OCI-LY7 (cell line): ENCODE measurements at regions not wholly inside any gene's neighbourhood (a gene's known extent, or its start where the extent isn't known, plus 50 kb on each side); places are given as distances from the start of the nearest gene placed in this dataset.
"Not testable (repeated sequence)": the region's sequence is repeated elsewhere in the genome, so short reads cannot be mapped to it uniquely, and the experiment has no call there.

Experiments used
- BruUV-seq: library from RNA; stranded (reverse); fragments of 400-500 nt; replicated peaks from 2 replicates; lab custom pipeline; 2021; lab: Mats Ljungman, UMichigan
- CTCF ChIA-PET: fragments of 300-600 bp; sonication (Branson Sonifier 250); formaldehyde crosslinking; loops from one replicate; lab custom pipeline; 2022; ENCODE audit warnings: antibody characterized with exemption; ENCODE audit not compliant: unreplicated experiment; lab: Charles Lee
- POLR2A ChIA-PET: fragments of 300-600 bp; sonication (Branson Sonifier 250); formaldehyde crosslinking; loops from one replicate; lab custom pipeline; 2022; ENCODE audit warnings: antibody characterized with exemption; lab: Charles Lee
- DNase-seq: peaks from one replicate; pipeline ENCODE4 v3.0.0-alpha.2; 2015; ENCODE audit warnings: low spot score
- H2AFZ ChIP-seq: fragments of 200-600 bp; sonication (generic), shearing (Covaris generic); 2 replicates; pipeline ENCODE4 v1.6.1; 2014; ENCODE audit warnings: mild to moderate bottlenecking, antibody characterized with exemption, low read length, moderate library complexity
- H3K27ac ChIP-seq: fragments of 200-600 bp; sonication (generic); 2 replicates; pipeline ENCODE4 v1.5.1; 2014; ENCODE audit warnings: mixed run types, low read depth, mild to moderate bottlenecking, moderate library complexity, low read length, inconsistent platforms; ENCODE audit not compliant: poor library complexity, severe bottlenecking
- H3K36me3 ChIP-seq: fragments of 200-600 bp; sonication (generic); 2 replicates; pipeline ENCODE4 v1.6.1; 2014; ENCODE audit warnings: mild to moderate bottlenecking, antibody characterized with exemption, low read length, moderate library complexity, mixed read lengths; ENCODE audit not compliant: insufficient read depth
- H3K4me1 ChIP-seq: fragments of 200-600 bp; sonication (generic); 2 replicates; pipeline ENCODE4 v1.5.1; 2014; ENCODE audit warnings: mild to moderate bottlenecking, low read length; ENCODE audit not compliant: insufficient read depth, poor library complexity, severe bottlenecking
- H3K4me2 ChIP-seq: fragments of 200-600 bp; sonication (generic); 2 replicates; pipeline ENCODE4 v1.6.1; 2014; ENCODE audit warnings: mild to moderate bottlenecking, low read length
- H3K4me3 ChIP-seq: fragments of 200-600 bp; sonication (generic); 2 replicates; pipeline ENCODE4 v1.5.1; 2014; ENCODE audit warnings: mild to moderate bottlenecking, low read depth, low read length; ENCODE audit not compliant: poor library complexity, severe bottlenecking
- H3K79me2 ChIP-seq: fragments of 200-600 bp; sonication (generic); 2 replicates; pipeline ENCODE4 v1.6.1; 2016; ENCODE audit warnings: low read depth, mild to moderate bottlenecking, low read length, moderate library complexity, mixed read lengths; ENCODE audit not compliant: insufficient read depth
- H3K9me2 ChIP-seq: fragments of 200-600 bp; sonication (generic); 2 replicates; pipeline ENCODE4 v1.6.1; 2016; ENCODE audit warnings: mild to moderate bottlenecking, low read length, mixed read lengths; ENCODE audit not compliant: insufficient read depth
- H3K9me3 ChIP-seq: fragments of 200-600 bp; sonication (generic); 2 replicates; pipeline ENCODE4 v1.6.1; 2014; ENCODE audit warnings: mild to moderate bottlenecking, mixed run types, low read length, mixed read lengths
- H4K20me1 ChIP-seq: fragments of 200-600 bp; sonication (generic); 2 replicates; pipeline ENCODE4 v1.6.1; 2014; ENCODE audit warnings: mild to moderate bottlenecking, antibody characterized with exemption, low read length, moderate library complexity, mixed read lengths; ENCODE audit not compliant: insufficient read depth
- EZH2phosphoT487 ChIP-seq: fragments of 200-600 bp; sonication (generic); IDR thresholded peaks from 2 replicates; pipeline ENCODE4 v1.6.1; 2018; ENCODE audit warnings: low read depth, borderline replicate concordance, mild to moderate bottlenecking, mixed run types, antibody characterized with exemption, low read length, moderate library complexity, mixed read lengths
- intact Hi-C: fragments of 100-400 bp; cut with micrococcal nuclease; formaldehyde crosslinking; loops from one replicate; pipeline ENCODE4 v1.10.0; 2022; ENCODE audit not compliant: unreplicated experiment
- TF ChIP-seq, protein P1 (sequence below): fragments of 200-600 bp; sonication (generic); conservative IDR thresholded peaks from 2 replicates; pipeline ENCODE4 v1.5.1; 2014; ENCODE audit warnings: mild to moderate bottlenecking, antibody characterized with exemption, low read length, moderate library complexity, mixed read lengths

DNA sequence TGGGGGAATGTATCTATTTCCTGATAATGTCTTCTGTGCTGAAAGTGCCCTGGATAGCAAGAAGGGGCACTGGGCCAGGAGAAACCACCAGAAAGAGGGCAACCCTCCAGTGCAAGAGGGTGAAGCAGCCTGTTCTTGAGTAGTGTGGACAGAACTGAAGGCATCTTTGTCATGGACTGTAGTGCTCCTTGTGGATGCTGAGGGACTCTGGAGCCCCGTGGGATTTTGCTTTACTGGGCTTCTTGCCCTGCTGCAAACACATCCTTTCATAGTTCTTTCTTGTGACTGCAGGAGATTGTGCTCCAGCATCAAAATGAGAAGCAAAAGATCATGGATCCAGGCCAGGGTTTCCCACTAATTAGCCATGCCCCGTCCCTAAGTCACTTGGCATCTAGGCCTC is 300.6 kb downstream of the ZNF326 start:
- POLR2A ChIA-PET: no interaction called here
- TF ChIP-seq EZH2phosphoT487: no peak
- TF ChIP-seq, protein P1, sequence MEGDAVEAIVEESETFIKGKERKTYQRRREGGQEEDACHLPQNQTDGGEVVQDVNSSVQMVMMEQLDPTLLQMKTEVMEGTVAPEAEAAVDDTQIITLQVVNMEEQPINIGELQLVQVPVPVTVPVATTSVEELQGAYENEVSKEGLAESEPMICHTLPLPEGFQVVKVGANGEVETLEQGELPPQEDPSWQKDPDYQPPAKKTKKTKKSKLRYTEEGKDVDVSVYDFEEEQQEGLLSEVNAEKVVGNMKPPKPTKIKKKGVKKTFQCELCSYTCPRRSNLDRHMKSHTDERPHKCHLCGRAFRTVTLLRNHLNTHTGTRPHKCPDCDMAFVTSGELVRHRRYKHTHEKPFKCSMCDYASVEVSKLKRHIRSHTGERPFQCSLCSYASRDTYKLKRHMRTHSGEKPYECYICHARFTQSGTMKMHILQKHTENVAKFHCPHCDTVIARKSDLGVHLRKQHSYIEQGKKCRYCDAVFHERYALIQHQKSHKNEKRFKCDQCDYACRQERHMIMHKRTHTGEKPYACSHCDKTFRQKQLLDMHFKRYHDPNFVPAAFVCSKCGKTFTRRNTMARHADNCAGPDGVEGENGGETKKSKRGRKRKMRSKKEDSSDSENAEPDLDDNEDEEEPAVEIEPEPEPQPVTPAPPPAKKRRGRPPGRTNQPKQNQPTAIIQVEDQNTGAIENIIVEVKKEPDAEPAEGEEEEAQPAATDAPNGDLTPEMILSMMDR: no peak
- H3K27ac ChIP-seq: no peak overlapping the region
- H3K9me2 ChIP-seq: no peaks in the 10 kb centered on the region; the same call in 1 of the 2 replicates
- H3K4me2 ChIP-seq: no peak overlapping the region
- no peaks in the 10 kb centered on the region for H4K20me1 ChIP-seq
- H3K79me2 ChIP-seq: no peaks in the 10 kb centered on the region
- CTCF ChIA-PET: no interaction called here
- no peak for DNase-seq
- H3K9me3 ChIP-seq: no peaks in the 10 kb centered on the region
- no peak overlapping the region for H3K4me3 ChIP-seq
- H2AFZ ChIP-seq: no peak overlapping the region
- BruUV-seq: no TSS peak
- H3K36me3 ChIP-seq: no peaks in the 10 kb centered on the region
- no peaks in the 10 kb centered on the region for H3K4me1 ChIP-seq
- intact Hi-C loops: no loop called here

DNA sequence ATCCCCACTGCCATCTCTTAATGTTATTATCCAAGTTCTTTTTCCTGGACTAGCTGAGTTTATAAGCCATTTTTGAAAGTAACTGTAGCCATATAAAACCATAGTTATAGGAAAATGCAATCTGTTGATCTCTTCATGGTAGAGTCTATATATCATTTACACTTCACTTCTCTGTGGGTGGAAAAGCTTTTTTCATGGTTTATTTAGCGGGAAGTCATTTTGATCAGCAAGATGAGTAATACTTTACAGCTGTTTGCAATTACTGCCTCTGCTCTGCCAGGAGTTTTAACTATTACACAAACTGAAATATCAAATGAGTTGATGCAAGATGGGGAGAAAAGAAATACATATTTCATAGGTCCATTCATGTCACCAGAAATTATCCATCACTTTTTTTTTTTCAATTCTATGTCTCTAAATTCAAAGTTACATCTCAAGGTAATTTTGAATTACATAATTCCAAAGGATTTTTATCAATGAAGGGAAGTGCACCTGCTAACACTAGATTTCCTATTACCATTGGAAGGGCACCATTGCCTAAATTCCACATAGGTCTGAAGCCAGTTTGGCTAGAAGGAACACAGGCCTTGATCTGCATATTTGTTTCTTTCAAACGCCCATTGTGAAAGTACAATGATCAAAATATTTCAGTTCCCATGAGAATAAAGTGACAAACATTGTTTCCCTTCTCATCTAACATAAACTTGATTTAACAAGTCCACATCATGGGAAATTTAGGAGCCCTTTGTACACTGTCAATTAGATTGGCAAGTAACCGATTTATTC is 296.7 kb downstream of the ZNF326 start:
- H3K9me3 ChIP-seq: no peaks in the 10 kb centered on the region
- ChIA-PET CTCF (no interaction called here), POLR2A (no interaction called here)
- no peak overlapping the region for H3K4me2 ChIP-seq
- BruUV-seq: no TSS peak
- TF ChIP-seq, protein P1: no peak
- intact Hi-C loops: no loop called here
- H3K9me2 ChIP-seq: no peaks in the 10 kb centered on the region
- no peak overlapping the region for H3K4me3 ChIP-seq
- no peaks in the 10 kb centered on the region for H3K4me1 ChIP-seq
- H2AFZ ChIP-seq: no peak overlapping the region
- H3K36me3 ChIP-seq: no peaks in the 10 kb centered on the region
- DNase-seq: no peak
- H3K79me2 ChIP-seq: no peaks in the 10 kb centered on the region
- H3K27ac ChIP-seq: no peak overlapping the region
- no peaks in the 10 kb centered on the region for H4K20me1 ChIP-seq

DNA sequence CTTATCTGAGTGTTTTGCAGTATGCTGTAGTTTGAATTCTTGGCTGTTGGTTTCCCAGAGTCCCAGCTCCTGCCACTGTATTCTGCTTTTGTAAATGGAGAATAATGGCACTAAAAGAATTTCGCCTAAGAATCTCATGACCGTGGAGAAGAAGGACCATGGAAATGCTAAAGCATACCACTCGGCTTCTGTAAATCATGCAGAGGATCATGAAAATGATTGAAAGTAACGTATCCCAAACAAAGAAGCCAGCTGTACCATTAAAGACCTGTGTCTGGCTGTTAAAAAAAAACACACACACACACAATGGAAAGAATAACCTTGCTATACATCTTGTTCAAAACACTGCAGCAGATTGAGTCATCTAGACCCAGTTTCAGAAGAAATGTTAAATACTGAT is 287.9 kb downstream of the ZNF326 start:
- ChIA-PET CTCF (no interaction called here), POLR2A (no interaction called here)
- H3K4me3 ChIP-seq: no peak overlapping the region
- H3K9me2 ChIP-seq: no peaks in the 10 kb centered on the region
- H3K36me3 ChIP-seq: no peaks in the 10 kb centered on the region
- H3K27ac ChIP-seq: no peak overlapping the region
- no peaks in the 10 kb centered on the region for H3K4me1 ChIP-seq
- no peak overlapping the region for H3K4me2 ChIP-seq
- TF ChIP-seq EZH2phosphoT487: no peak
- TF ChIP-seq, protein P1: no peak
- H2AFZ ChIP-seq: no peak overlapping the region
- intact Hi-C loops: no loop called here
- no peaks in the 10 kb centered on the region for H4K20me1 ChIP-seq
- no peaks in the 10 kb centered on the region for H3K9me3 ChIP-seq
- no peak for DNase-seq
- no TSS peak for BruUV-seq
- H3K79me2 ChIP-seq: no peaks in the 10 kb centered on the region

DNA sequence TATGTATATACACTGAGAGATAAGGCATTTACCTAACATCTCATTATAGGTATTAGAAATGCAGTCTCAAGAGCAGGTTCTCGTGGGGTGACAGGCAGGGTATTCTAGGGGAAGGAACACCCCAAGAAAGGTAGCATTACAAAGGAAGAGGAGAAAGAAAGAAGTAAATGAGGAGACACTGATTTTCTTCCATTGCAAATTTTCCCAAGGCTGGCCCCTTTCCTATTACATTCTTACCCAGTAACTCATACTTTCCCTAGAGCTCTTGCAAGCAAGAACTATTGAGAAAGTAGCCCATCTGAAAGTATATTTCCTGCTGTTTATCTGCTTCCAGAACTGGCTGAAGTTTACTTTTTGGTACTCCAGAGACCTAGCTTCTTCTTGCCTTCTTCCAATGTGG is 287.0 kb downstream of the ZNF326 start:
- H3K9me3 ChIP-seq, H3K36me3 ChIP-seq, H3K4me2 ChIP-seq, CTCF ChIA-PET, H2AFZ ChIP-seq, H3K27ac ChIP-seq, H3K79me2 ChIP-seq, H4K20me1 ChIP-seq, BruUV-seq, DNase-seq, POLR2A ChIA-PET, H3K4me1 ChIP-seq, intact Hi-C loops, H3K4me3 ChIP-seq, H3K9me2 ChIP-seq: not testable (repeated sequence)
